ENCODE measurements at regions not wholly inside any gene's neighbourhood (a gene's known extent, or its start where the extent isn't known, plus 50 kb on each side); places are given as distances from the start of the nearest gene placed in this dataset.

- Histone ChIP-seq H2BK15ac (ENCODE audit: low read depth, low read length) (no peak overlapping the region), H2AK9ac (replicated peaks; ENCODE audit: low read depth, low read length, poor library complexity) (no peak overlapping the region), H4K20me1 (ENCODE audit: insufficient read depth, low read length) (no peaks in the 10 kb centered on the region), H4K5ac (ENCODE audit: low read depth, low read length) (no peak overlapping the region), H3K27me3 (ENCODE audit: control insufficient read depth, insufficient read depth, low read length) (no peaks in the 10 kb centered on the region), H3K18ac (ENCODE audit: low read depth, low read length) (no peak overlapping the region), H3K4me2 (ENCODE audit: low read depth, low read length) (no peak overlapping the region), H3K14ac (replicated peaks; ENCODE audit: low read depth, low read length) (no peak overlapping the region), H2BK20ac (ENCODE audit: low read depth, low read length) (no peak overlapping the region), H3K9me3 (ENCODE audit: control insufficient read depth, insufficient read depth, low read length) (0 out of 2 replicates have a peak, but pooled peaks cover 3% of the 10 kb centered on the region), H2BK5ac (ENCODE audit: low read depth, low read length, poor library complexity, severe bottlenecking) (no peak overlapping the region), H3K56ac (ENCODE audit: extremely low read depth, insufficient read depth, low read length) (no peak overlapping the region), H3K4me1 (ENCODE audit: control insufficient read depth, insufficient read depth, low read length) (no peaks in the 10 kb centered on the region), H3K27ac (ENCODE audit: insufficient read depth, low read length) (no peak overlapping the region), H3K9ac (ENCODE audit: low read depth, low read length) (no peak overlapping the region), H3K9me1 (ENCODE audit: insufficient read depth, low read length) (no peaks in the 10 kb centered on the region), H4K8ac (ENCODE audit: low read depth in 2 of 2, low read length in 2 of 2) (no peak overlapping the region), H4K91ac (ENCODE audit: insufficient read depth, low read depth, low read length) (no peak overlapping the region), H3K79me1 (ENCODE audit: low read depth in 1 of 2, low read length in 2 of 2) (no peaks in the 10 kb centered on the region), H3K36me3 (ENCODE audit: control insufficient read depth, insufficient read depth, low read length) (no peaks in the 10 kb centered on the region), H2AFZ (replicated peaks; ENCODE audit: low read length, poor library complexity) (no peak overlapping the region), H2BK120ac (ENCODE audit: low read depth, low read length) (no peak overlapping the region), H3K4me3 (ENCODE audit: insufficient read depth, low read depth, low read length) (no peak overlapping the region), H3K23ac (ENCODE audit: low read depth, low read length) (no peak overlapping the region), H2AK5ac (ENCODE audit: low read depth, low read length) (no peak overlapping the region), H3K4ac (ENCODE audit: low read depth, low read length) (no peak overlapping the region)
- no TSS peak for BruUV-seq (replicated peaks)
- no peak for TF ChIP-seq SMC3 (IDR thresholded peaks at IDR 0.05; ENCODE audit: low read depth, low read length)
- no peak for TF ChIP-seq MAZ (IDR thresholded peaks at IDR 0.05; ENCODE audit: borderline replicate concordance, low read depth, low read length)
- TF ChIP-seq ELK1 (IDR thresholded peaks at IDR 0.05; ENCODE audit: borderline replicate concordance, low read depth, low read length) = no peak
- TF ChIP-seq CEBPB (IDR thresholded peaks at IDR 0.05; ENCODE audit: low read depth, low read length) = no peak
- TF ChIP-seq MXI1 (IDR thresholded peaks at IDR 0.05; ENCODE audit: borderline replicate concordance, low read depth, low read length) = no peak
- TF ChIP-seq BHLHE40 (IDR thresholded peaks at IDR 0.05; ENCODE audit: low read depth, low read length) = no peak
- TF ChIP-seq RFX5 (IDR thresholded peaks at IDR 0.05; ENCODE audit: low read depth, low read length) = no peak
- TF ChIP-seq, protein P1, sequence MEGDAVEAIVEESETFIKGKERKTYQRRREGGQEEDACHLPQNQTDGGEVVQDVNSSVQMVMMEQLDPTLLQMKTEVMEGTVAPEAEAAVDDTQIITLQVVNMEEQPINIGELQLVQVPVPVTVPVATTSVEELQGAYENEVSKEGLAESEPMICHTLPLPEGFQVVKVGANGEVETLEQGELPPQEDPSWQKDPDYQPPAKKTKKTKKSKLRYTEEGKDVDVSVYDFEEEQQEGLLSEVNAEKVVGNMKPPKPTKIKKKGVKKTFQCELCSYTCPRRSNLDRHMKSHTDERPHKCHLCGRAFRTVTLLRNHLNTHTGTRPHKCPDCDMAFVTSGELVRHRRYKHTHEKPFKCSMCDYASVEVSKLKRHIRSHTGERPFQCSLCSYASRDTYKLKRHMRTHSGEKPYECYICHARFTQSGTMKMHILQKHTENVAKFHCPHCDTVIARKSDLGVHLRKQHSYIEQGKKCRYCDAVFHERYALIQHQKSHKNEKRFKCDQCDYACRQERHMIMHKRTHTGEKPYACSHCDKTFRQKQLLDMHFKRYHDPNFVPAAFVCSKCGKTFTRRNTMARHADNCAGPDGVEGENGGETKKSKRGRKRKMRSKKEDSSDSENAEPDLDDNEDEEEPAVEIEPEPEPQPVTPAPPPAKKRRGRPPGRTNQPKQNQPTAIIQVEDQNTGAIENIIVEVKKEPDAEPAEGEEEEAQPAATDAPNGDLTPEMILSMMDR (conservative IDR thresholded peaks at IDR 0.05; ENCODE audit: low read depth, low read length) = no peak
- no peak for TF ChIP-seq CHD1 (IDR thresholded peaks at IDR 0.05; ENCODE audit: low read depth, low read length)
- TF ChIP-seq RCOR1 (IDR thresholded peaks at IDR 0.05; ENCODE audit: insufficient replicate concordance, low read length) = no peak
- TF ChIP-seq FOS (IDR thresholded peaks at IDR 0.05; ENCODE audit: low read depth, low read length) = no peak
- no peak for TF ChIP-seq RAD21 (IDR thresholded peaks at IDR 0.05; ENCODE audit: low read length)
- in situ Hi-C loops (cut with MboI; ENCODE audit: low sequenced_read_pairs) (no loop called here), intact Hi-C loops (cut with micrococcal nuclease) (no loop called here), dilution Hi-C loops (cut with HindIII; ENCODE audit: low sequenced_read_pairs, unreplicated experiment) (no loop called here)
- POLR2A ChIA-PET (ENCODE audit: unreplicated experiment) = interaction anchor here (0.5 kb wide), 1 partner anchor 707 kb away, joined by 3 read pairs; no protein-coding TSS in a partner anchor
- ATAC-seq (ENCODE audit: low read depth) (no peak), DNase-seq (no peak)
- 40% methylated on average over 1 of the region's 2 CpGs; no CpG with 5 or more reads in 1 of the 2 experiments for WGBS, 2 experiments (ENCODE audit: extremely low coverage in 2 of 2, insufficient read length in 1 of 2)
- CTCF ChIA-PET = no interaction called here
Observed at GRCh38 chr14:43140453-43140852, 1366.6 kb downstream of the FSCB start.
